GM23338 (cell line): ENCODE measurements at regions not wholly inside any gene's neighbourhood (a gene's known extent, or its start where the extent isn't known, plus 50 kb on each side); places are given as distances from the start of the nearest gene placed in this dataset.

ENCODE experiments used
- JUNB ChIP-seq: IDR thresholded peaks from one replicate; pipeline ENCODE4 v1.6.1; 2016; ENCODE audit warnings: antibody characterized with exemption; ENCODE audit not compliant: unreplicated experiment
- POLR2AphosphoS5 ChIP-seq: IDR thresholded peaks from 2 replicates; pipeline ENCODE4 v1.6.1; 2016; ENCODE audit warnings: antibody characterized with exemption, low read depth
- TF ChIP-seq, protein P1 (sequence below), 2 experiments: fragments of 200-600 bp in 1 of 2; sonication (generic) in 1 of 2; conservative IDR thresholded peaks; 2 replicates each; pipeline versions ENCODE4 v1.5.1 to v1.6.1; 2016 to 2017; ENCODE audit warnings: antibody characterized with exemption in 2 of 2, low read depth in 2 of 2, mild to moderate bottlenecking in 2 of 2, moderate library complexity in 1 of 2

DNA sequence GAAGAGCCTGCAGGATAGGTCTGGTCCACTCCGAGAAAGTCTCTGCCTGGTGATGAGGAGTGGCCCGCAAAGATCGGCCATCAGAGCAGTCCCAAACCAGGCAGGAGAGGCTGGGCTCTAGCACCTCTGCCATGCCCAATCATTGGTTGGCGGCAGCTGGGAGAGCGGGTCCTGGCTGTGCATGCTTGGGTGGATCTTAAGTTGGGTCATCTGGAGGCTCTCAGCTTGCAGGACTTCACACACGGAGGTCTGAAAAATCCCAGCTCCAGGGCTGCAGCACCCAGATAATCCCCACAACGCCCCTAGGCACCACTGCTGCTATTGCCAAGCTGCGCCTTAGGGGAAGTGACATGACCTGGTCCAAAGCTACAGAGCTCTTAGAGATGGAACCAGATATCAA, 766.7 kb upstream of the TBX3 start:
- TF ChIP-seq JUNB (no peak), POLR2AphosphoS5 (no peak)
- TF ChIP-seq, protein P1, sequence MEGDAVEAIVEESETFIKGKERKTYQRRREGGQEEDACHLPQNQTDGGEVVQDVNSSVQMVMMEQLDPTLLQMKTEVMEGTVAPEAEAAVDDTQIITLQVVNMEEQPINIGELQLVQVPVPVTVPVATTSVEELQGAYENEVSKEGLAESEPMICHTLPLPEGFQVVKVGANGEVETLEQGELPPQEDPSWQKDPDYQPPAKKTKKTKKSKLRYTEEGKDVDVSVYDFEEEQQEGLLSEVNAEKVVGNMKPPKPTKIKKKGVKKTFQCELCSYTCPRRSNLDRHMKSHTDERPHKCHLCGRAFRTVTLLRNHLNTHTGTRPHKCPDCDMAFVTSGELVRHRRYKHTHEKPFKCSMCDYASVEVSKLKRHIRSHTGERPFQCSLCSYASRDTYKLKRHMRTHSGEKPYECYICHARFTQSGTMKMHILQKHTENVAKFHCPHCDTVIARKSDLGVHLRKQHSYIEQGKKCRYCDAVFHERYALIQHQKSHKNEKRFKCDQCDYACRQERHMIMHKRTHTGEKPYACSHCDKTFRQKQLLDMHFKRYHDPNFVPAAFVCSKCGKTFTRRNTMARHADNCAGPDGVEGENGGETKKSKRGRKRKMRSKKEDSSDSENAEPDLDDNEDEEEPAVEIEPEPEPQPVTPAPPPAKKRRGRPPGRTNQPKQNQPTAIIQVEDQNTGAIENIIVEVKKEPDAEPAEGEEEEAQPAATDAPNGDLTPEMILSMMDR (conservative IDR thresholded peaks at IDR 0.05; ENCODE audit: low read depth in 2 of 2) = no peak
